ENCODE measurements at regions not wholly inside any gene's neighbourhood (a gene's known extent, or its start where the extent isn't known, plus 50 kb on each side); places are given as distances from the start of the nearest gene placed in this dataset.
A peak's percentile ranks its signal among the peaks of the same experiment; 100 is the strongest.
"Not testable (repeated sequence)": the region's sequence is repeated elsewhere in the genome, so short reads cannot be mapped to it uniquely, and the experiment has no call there.

GRCh38 chr14:104268725-104269436 is 130.5 kb downstream of the KIF26A start:
- no peaks in the 10 kb centered on the region for H3K27me3 ChIP-seq (ENCODE audit: control insufficient read depth in 1 of 2, insufficient read depth in 2 of 2, low read length in 2 of 2)
- no peaks in the 10 kb centered on the region for H3K36me3 Mint-ChIP-seq (ENCODE audit: low read depth)
- H3K4me3 Mint-ChIP-seq = no peak overlapping the region
- ChIA-PET POLR2A (no interaction called here), CTCF (no interaction called here)
- no peaks in the 10 kb centered on the region for H3K9me3 Mint-ChIP-seq
- peaks cover 0 to 4% of the 10 kb centered on the region in 2 experiments for H3K9me3 ChIP-seq (ENCODE audit: control insufficient read depth in 1 of 2, insufficient read depth in 1 of 2, low read length in 2 of 2)
- TF ChIP-seq, protein P1, sequence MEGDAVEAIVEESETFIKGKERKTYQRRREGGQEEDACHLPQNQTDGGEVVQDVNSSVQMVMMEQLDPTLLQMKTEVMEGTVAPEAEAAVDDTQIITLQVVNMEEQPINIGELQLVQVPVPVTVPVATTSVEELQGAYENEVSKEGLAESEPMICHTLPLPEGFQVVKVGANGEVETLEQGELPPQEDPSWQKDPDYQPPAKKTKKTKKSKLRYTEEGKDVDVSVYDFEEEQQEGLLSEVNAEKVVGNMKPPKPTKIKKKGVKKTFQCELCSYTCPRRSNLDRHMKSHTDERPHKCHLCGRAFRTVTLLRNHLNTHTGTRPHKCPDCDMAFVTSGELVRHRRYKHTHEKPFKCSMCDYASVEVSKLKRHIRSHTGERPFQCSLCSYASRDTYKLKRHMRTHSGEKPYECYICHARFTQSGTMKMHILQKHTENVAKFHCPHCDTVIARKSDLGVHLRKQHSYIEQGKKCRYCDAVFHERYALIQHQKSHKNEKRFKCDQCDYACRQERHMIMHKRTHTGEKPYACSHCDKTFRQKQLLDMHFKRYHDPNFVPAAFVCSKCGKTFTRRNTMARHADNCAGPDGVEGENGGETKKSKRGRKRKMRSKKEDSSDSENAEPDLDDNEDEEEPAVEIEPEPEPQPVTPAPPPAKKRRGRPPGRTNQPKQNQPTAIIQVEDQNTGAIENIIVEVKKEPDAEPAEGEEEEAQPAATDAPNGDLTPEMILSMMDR (IDR thresholded peaks at IDR 0.05) = no peak
- peaks cover 4% of the 10 kb centered on the region for H3K4me1 Mint-ChIP-seq (ENCODE audit: low read depth)
- no peak overlapping the region for H3K4me3 ChIP-seq (ENCODE audit: low read length)
- no peak for ATAC-seq (ENCODE audit: poor library complexity)
- no peaks in the 10 kb centered on the region for H3K36me3 ChIP-seq (ENCODE audit: insufficient read depth, low read length)
- intact Hi-C loops (cut with DNase I, micrococcal nuclease) = no loop called here
- H3K27ac ChIP-seq (ENCODE audit: low read depth in 1 of 2, low read length in 2 of 2) = no peak overlapping the region
- H3K27me3 Mint-ChIP-seq = no peaks in the 10 kb centered on the region
- H3K4me1 ChIP-seq (ENCODE audit: insufficient read depth, low read length) = peaks cover 7% of the 10 kb centered on the region
- no peak overlapping the region for H3K27ac Mint-ChIP-seq
- peak in 1 of 14 experiments; percentile 27 for DNase-seq

GRCh38 chr14:104269511-104270241 is 131.3 kb downstream of the KIF26A start:
- H3K4me1 Mint-ChIP-seq (ENCODE audit: low read depth); DNase-seq; ATAC-seq (ENCODE audit: poor library complexity); H3K4me3 Mint-ChIP-seq; POLR2A ChIA-PET; H3K4me3 ChIP-seq (ENCODE audit: low read length); intact Hi-C loops (cut with DNase I, micrococcal nuclease); H3K27me3 Mint-ChIP-seq; H3K9me3 ChIP-seq (ENCODE audit: control insufficient read depth in 1 of 2, insufficient read depth in 1 of 2, low read length in 2 of 2); H3K27ac ChIP-seq (ENCODE audit: low read depth in 1 of 2, low read length in 2 of 2); H3K36me3 ChIP-seq (ENCODE audit: insufficient read depth, low read length); H3K36me3 Mint-ChIP-seq (ENCODE audit: low read depth); H3K4me1 ChIP-seq (ENCODE audit: insufficient read depth, low read length); H3K9me3 Mint-ChIP-seq; H3K27me3 ChIP-seq (ENCODE audit: control insufficient read depth in 1 of 2, insufficient read depth in 2 of 2, low read length in 2 of 2); CTCF ChIA-PET; H3K27ac Mint-ChIP-seq: not testable (repeated sequence)

GRCh38 chr14:104271391-104271790 is 133.0 kb downstream of the KIF26A start:
- Mint-ChIP-seq H3K4me3 (no peak overlapping the region), H3K27me3 (no peaks in the 10 kb centered on the region), H3K36me3 (ENCODE audit: low read depth) (no peaks in the 10 kb centered on the region), H3K4me1 (ENCODE audit: low read depth) (peaks cover 4% of the 10 kb centered on the region), H3K27ac (no peak overlapping the region), H3K9me3 (no peaks in the 10 kb centered on the region)
- peaks cover 7% of the 10 kb centered on the region for H3K4me1 ChIP-seq (ENCODE audit: insufficient read depth, low read length)
- no peak for ATAC-seq (ENCODE audit: poor library complexity)
- H3K4me3 ChIP-seq (ENCODE audit: low read length) = no peak overlapping the region
- peaks cover 0 to 4% of the 10 kb centered on the region in 2 experiments for H3K9me3 ChIP-seq (ENCODE audit: control insufficient read depth in 1 of 2, insufficient read depth in 1 of 2, low read length in 2 of 2)
- no peak overlapping the region for H3K27ac ChIP-seq (ENCODE audit: low read depth in 1 of 2, low read length in 2 of 2)
- no peaks in the 10 kb centered on the region for H3K36me3 ChIP-seq (ENCODE audit: insufficient read depth, low read length)
- CTCF ChIA-PET = no interaction called here
- intact Hi-C loops (cut with DNase I, micrococcal nuclease) = no loop called here
- no peaks in the 10 kb centered on the region for H3K27me3 ChIP-seq (ENCODE audit: control insufficient read depth in 1 of 2, insufficient read depth in 2 of 2, low read length in 2 of 2)
- POLR2A ChIA-PET = no interaction called here
- no peak for DNase-seq
- TF ChIP-seq, protein P1 (IDR thresholded peaks at IDR 0.05) = no peak
